GM21529 (cell line): ENCODE measurements at regions not wholly inside any gene's neighbourhood (a gene's known extent, or its start where the extent isn't known, plus 50 kb on each side); places are given as distances from the start of the nearest gene placed in this dataset.

Experiments
- ATAC-seq: cut with Tn5 transposase; IDR thresholded peaks from one replicate; pipeline ENCODE4 v1.9.1; 2021; ENCODE audit not compliant: unreplicated experiment

- no peak for ATAC-seq
Observed at GRCh38 chr2:60324536-60324935, 228.9 kb downstream of the BCL11A start.

- ATAC-seq = no peak
Observed at GRCh38 chr2:60321816-60322215, 231.6 kb downstream of the BCL11A start.

- ATAC-seq = no peak
Observed at GRCh38 chr2:60320724-60321123, 232.7 kb downstream of the BCL11A start.

- ATAC-seq = no peak
Observed at GRCh38 chr2:60319031-60319547, 234.4 kb downstream of the BCL11A start.

- ATAC-seq = no peak
Observed at GRCh38 chr2:60318544-60318943, 234.9 kb downstream of the BCL11A start.

GRCh38 chr2:60317844-60318243 is 235.6 kb downstream of the BCL11A start:
- peak; percentile 90 for ATAC-seq

- no peak for ATAC-seq
Observed at GRCh38 chr2:60317034-60317386, 236.4 kb downstream of the BCL11A start.

- ATAC-seq = no peak
Observed at GRCh38 chr2:60316381-60317033, 236.9 kb downstream of the BCL11A start.

GRCh38 chr2:60313470-60314172 is 239.8 kb downstream of the BCL11A start:
- peak; percentile 28 for ATAC-seq

- ATAC-seq = peak; percentile 80
Observed at GRCh38 chr2:60312618-60313017, 240.8 kb downstream of the BCL11A start.

GRCh38 chr2:60311524-60311923 is 241.9 kb downstream of the BCL11A start:
- ATAC-seq = peak; percentile 54

GRCh38 chr2:60309941-60310660 is 243.4 kb downstream of the BCL11A start:
- no peak for ATAC-seq

- ATAC-seq = no peak
Observed at GRCh38 chr2:60309336-60309735, 244.1 kb downstream of the BCL11A start.

GRCh38 chr2:60306267-60306861 is 247.1 kb downstream of the BCL11A start:
- no peak for ATAC-seq

GRCh38 chr2:60303680-60304079 is 249.8 kb downstream of the BCL11A start:
- ATAC-seq = no peak

GRCh38 chr2:60302377-60303126 is 250.9 kb downstream of the BCL11A start:
- no peak for ATAC-seq

GRCh38 chr2:60301726-60302125 is 251.7 kb downstream of the BCL11A start:
- ATAC-seq = no peak

- no peak for ATAC-seq
Observed at GRCh38 chr2:60299179-60299578, 254.3 kb downstream of the BCL11A start.

- ATAC-seq = no peak
Observed at GRCh38 chr2:60298006-60298696, 255.3 kb downstream of the BCL11A start.

GRCh38 chr2:60297296-60298005 is 256.0 kb downstream of the BCL11A start:
- ATAC-seq = no peak
